HG02938 (cell line): ENCODE measurements at regions not wholly inside any gene's neighbourhood (a gene's known extent, or its start where the extent isn't known, plus 50 kb on each side); places are given as distances from the start of the nearest gene placed in this dataset.
"Not testable (repeated sequence)": the region's sequence is repeated elsewhere in the genome, so short reads cannot be mapped to it uniquely, and the experiment has no call there.

Source experiments
- ATAC-seq: cut with Tn5 transposase; IDR thresholded peaks from one replicate; pipeline ENCODE4 v1.9.1; 2021; ENCODE audit warnings: mild to moderate bottlenecking, moderate library complexity; ENCODE audit not compliant: unreplicated experiment

DNA sequence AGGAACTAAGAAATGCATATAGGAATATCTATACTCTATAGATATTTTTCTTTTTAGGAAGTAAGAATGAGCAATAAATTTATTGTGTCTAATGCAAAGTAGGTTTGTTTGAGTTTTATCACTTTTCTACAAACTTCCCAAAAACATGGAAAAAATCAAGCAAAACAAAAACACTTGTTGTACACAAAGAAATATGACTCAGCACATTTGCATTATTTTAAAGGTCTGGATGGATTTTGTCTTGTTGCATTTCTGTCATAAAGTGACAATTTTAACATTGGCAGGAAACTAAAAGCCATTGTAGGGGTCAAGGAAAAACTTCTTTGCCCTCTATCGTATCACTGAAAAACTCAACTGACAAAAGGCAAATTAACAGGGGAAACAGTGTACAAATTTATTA, 267.2 kb downstream of the PYDC2 start:
- no peak for ATAC-seq

DNA sequence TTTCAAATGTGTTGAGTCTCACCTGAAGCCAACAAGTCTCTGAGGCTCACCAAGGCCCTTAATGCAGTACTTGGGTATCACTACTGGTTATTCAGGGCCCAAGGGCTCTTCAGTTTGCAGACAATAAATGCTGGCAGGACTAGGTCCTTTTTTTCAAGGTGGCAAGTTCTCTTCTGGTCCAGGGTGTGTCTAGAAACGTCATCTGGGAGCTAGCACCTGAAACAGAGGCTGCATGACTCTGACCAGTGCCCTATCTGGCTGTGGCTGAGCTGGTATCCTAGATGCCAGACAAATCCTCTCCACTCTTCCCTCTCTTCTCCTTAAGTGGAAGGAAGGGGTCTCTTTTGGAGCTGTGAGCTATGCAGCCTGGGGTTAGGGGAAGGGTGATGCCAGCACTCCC, 276.8 kb downstream of the PYDC2 start:
- ATAC-seq: no peak

DNA sequence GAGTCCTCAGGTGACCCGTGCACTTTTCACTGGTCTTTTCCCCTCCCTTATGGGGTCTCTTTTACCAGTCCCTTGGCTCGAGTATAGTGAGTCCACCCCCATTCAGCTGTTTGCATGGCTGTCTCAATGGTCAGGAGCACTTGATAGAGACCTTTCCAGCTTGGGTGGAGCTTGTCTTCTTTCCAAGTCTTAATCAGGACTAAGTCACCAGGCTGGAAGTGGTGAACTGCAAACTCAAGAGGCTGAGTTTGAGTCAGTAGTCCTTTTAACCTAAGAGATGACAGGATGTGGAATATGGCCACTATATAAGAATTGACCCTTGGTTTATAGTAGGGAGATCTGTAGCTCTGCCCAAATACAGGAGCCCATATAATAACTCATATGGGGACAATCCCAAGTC, 279.7 kb downstream of the PYDC2 start:
- no peak for ATAC-seq

DNA sequence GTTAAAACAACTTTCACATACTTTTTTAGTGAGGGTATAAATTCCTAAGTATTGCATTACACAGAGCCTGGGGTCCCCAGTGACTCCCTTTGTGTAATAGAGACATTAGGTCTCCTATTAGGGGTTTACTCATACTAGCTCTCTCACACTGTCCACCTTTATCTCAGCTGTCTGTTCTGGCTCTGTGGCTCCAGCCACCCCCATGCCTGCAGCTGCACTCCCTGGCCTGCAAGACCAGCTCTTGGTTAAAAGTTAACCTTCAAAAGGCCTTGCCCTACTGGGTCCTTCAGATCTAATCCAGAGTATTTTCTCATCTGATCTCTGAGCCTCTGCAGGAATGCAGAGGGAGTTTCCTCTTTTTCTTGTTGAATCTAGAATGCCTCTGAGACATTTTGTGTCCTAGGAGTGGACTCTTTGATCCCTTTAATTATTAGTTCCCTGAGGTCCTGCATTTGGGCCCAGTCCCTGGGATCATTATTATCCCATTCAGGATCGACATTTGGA, 280.9 kb downstream of the PYDC2 start:
- not testable (repeated sequence) for ATAC-seq

DNA sequence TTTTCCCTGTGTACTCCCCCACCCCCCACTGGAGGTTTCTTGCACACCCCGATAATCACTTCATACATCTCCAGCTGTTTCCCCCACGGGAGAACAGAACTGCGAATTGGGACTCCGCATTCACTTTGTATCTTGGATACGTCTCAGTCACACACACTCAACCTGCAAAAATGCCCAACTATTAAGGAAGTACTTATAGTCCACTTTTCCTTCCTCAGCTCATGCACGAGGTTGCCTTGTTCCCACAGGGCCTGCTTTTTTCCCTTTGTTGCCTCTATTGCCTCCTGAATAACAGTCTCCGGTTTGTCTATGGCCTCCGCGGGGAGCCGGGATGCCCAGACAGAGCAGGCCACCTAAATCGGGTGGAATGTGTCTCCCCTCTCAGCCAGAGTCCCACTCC, 282.3 kb downstream of the PYDC2 start:
- ATAC-seq: no peak

DNA sequence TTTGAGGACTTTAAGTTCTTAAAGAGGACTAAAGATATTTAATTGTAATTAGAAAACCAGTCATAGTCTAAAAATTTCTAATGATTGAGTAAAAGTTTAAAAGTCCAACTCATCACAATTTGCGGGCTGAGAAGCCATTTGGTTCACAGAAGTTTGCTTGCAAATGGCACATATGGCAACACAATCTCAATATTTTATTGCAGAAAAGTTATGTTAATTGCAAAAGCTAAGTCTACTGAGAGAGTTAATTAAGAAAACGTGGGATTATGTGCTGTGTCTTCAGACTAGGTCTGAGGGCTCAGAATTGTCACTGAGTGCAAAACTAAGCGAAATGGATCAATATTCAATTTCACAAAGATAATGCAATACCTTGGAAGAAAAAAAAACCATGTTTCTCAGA, 289.7 kb downstream of the PYDC2 start:
- no peak for ATAC-seq

DNA sequence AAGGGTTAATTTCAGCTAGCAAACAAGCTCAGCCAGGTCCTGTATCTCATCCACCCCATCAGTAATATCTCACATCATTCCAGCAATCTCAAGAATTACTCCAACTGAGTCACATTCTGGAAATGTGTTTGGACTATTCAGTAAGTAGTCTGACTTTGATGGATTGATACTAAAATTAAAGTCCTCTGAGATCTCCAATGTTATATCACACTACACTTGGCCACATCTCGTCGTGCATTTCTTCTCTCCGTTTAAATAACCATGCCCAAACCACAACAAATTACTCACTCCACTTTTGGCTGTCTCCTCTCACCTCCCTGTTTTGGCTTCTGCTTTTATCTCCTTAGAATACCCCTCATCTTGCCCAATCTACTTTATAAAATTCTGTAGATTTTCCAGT, 292.2 kb downstream of the PYDC2 start:
- no peak for ATAC-seq

DNA sequence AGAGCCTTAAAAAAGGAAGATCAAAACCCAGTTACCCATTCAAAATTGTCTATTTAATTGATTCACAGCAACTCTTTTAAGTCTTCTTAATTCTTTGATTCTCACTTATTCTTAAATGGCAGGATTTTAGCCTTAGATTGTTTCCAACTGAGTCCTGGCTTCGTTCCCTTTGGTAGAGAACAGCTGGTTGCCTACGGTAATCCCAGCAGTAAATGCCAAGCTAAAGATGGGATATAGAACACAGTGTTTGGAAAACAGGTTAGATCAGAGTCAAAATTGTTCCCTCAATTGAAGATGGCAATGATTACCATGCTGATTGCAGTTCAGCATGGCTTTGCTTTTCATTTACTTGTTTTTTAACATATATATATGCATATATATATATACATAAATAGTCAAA, 300.9 kb downstream of the PYDC2 start:
- ATAC-seq: no peak

DNA sequence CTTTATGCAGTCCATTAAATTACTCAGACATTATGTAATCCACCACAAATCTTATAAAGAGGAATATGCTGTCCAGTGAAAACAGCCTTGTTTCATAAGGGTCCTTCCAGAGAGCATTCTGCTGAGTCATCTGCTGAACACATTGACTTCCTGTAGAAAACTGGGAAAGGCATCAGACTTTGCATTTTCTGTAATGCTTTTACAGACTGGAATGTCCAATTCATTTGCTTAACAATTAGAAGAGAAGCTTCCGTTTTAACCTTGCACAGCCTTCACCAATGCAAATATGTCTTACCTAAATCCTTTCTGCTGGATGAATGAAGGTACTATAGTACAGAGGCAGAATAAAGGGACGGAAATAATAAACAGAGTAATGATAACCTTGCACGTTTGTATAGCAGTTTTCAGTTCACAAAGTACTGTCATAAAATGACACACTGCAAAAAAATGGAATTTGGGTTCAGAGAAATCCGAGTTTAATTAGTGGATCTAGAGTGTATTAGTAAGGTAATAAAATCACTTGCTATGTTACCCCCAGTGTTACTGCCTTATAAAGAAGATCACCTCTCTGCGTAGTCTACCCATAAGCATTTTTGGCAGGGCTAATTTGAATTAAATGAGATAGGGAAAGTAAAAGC, 301.5 kb downstream of the PYDC2 start:
- ATAC-seq: no peak

DNA sequence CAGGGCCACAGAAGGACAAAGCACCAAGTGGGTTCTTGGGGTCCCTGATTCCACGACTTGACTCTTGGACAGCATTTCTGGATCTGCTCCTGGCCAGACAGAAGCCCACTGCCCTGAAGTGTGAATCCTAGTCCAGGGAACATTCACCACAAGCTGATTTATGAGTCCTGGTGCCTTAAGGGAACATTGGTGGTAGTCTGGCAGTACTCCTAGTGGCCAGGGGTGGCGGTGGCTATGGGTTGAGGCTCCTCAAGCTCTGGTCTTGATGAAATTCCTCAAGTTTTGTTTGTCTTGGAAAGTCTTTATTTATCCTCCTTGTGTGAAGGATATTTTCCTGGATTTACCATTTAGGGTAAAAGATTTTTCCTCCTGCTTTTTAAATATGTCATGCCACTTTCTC, 307.5 kb downstream of the PYDC2 start:
- no peak for ATAC-seq

DNA sequence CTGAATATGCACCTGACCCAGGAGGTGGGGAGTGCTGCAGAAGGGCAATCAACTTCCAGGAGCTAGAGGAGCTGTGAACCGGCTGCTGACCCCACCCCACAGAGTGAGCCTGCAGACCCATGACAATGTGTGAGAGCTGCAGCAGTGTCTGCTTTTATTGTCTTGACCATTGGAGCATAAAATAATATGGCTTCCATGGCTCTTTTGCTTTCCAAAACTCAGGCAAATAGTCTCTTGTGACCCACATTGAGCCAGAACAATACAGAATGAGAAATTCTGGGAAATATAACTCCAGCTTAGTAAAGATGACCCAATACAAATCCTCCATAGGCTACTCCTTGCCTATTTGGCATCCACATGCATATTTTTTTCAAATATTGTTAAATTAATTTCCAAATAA, 309.6 kb downstream of the PYDC2 start:
- no peak for ATAC-seq

DNA sequence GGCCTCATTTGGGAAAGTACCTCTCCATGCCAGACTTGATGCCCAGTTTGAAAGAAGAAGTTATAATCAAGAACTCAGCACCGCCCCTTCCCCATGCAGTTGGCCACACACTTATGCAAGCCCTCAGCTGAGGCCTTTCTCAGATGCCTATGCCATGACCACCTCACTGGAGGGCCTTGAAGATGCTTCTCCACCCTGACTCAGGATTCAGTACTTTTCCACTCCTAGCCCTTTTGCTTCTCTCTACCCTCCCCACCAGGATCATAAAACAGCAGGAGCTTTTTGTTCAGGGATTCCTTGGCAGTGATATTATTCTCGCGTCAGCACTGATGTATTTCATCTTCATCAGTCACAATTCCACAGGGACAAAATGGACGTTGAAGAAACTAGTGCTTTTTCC, 313.5 kb downstream of the PYDC2 start:
- no peak for ATAC-seq

DNA sequence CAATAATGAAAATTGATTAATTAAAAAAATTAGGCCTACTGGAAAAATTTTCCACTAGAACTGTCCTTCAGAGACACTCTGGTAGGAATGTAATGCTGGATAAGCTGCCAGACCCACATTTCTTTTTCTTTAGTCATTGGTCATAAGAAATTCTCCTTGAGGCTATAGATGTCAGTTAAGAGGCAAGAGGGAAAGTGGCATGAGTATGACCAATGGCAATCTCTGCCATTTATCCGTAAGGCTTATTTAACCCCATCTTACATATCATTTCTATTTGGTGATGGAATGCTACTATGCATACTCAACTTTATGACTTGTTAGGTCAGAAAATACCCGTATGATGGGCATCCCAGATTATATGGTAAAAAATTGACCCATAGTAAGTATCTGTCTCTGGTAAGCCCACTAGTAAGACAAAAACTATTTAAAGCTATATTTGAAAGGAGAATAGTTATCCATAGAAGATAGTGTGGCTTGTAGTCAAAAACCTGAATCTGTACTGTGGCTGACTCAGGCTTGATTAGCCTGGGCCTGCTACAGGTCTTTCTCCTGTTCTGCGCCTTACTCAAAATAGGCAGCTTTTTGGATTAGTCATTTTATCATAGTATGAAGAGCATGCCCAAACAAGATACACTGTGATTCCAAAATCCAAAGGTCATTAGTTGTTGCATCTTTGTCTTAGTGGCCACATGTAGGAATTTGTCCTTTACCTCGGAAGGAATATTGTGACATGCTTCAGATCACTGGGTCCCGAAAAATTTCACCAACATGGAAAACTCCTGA, 314.7 kb downstream of the PYDC2 start:
- no peak for ATAC-seq

DNA sequence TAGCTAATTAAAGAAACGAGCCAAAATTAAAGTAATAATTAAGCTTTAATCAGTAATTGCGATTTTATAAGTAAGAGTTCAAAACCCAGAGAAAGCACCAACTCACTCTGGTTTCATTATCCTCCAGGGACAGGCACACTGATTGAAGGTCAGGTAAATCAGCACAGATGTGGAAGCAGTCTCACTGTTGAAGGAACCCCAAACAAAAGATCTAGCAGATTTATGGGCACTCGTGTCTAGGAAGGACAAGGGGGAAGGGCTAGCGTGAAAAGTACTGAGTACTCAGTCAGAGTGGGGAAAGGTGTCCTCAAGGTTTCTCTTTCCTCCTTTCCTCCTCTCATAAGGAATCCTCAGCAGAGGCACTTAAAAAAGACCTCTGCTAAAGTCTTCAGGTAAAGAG, 320.1 kb downstream of the PYDC2 start:
- ATAC-seq: no peak

DNA sequence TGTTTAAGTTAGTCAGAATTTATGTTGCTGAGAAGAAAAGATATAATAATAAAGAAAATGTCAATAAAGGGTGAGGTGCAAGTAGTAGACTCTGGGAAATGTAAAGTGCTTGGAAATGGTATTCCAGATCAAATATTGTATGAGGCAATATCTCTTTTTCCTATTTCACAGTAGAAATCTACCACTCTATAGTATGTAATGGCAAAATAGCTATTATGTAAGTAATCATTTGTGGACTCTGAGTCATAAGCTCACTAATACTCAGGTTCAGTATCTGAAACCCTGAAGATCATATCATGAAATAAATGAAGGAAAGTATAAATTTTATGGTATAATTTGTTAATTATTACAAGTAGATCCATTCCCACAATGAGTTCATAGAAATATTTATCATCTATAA, 322.1 kb downstream of the PYDC2 start:
- no peak for ATAC-seq

DNA sequence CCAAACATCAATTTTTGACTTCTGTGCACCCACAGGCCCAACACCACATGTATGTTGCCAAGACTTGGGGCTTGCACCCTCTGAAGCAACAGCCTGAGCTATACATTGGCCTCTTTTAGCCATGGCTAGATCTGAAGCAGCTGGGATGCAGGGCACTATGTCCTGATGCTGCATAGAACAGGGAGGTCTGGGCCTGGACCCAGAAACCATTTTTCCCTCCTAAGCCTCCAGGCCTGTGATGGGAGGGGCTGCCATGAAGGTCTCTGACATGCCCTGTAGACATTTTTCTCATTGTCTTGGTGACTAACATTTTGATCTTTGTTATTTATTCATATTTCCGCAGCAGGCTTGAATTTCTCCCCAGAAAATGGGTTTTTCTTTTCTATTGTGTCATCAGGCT, 330.0 kb downstream of the PYDC2 start:
- ATAC-seq: no peak

DNA sequence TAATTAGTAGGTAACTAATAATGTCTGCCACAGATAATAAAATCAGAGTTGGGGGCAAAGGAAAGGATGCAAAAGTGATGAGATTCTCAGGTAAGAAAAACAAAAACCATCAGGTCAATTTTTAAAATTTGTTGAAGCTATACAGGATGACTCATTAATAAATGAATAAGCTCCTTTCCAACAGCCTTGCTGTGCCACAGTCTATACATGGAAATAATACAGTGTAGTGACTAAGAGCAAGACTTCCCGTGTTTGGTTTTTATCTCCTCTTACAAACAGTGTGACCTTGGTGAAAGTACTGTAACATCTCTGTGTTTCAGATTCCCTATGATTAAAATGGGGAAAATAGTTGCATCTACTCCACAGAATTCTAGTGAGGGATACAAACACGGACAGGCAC, 331.6 kb downstream of the PYDC2 start:
- no peak for ATAC-seq

DNA sequence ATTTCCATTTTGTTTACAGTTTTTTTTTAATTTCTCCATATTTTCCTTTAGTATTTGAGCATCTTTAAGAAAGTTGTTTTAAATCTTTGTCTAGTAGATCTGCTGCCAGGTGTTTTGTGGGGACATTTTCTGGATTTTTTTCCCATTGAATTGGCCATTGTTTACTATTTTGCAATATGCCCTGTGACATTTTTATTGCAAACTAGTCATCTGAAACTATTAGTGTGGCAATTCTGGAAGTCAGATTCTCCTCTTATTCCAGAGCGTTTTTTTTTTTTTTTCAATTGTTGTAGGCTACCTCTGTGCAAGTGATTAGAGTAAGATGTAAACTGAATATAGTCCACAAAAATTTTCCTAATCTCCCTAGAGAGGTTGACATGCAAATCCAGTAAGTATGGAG, 334.2 kb downstream of the PYDC2 start:
- no peak for ATAC-seq

DNA sequence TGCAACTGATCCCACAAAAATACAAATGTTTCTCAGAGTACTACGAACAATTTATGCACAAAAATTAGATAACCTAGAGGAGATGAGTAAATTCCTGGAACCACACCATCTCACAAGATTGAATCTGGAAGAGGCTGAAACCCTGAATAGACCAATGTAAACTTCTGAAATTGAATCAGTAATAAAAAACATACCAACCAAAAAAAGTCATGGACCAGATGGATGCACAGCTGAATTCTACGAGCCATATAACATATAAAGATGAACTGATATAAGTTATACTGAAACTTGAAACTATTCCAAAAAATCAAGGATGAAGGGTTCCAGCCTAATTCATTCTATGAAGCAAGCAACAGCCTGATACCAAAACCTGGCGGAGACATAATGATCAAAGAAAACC, 336.3 kb downstream of the PYDC2 start:
- ATAC-seq: no peak

DNA sequence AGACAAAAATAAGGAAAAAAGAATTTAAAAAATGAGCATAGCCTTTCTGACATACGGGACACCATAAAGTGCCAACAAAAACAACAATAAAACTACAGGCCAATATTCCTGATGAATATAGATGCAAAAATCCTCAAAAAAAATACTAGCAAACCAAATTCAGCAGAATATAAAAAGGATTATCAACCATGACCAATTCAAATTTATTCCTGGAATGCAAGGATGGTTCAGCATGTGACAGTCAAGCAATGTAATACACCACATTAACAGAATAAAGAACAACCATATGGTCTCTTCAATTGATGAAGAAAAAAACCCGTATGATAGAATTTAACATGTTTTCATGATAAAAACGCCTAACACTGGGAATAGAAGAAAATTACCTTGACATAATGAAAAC, 341.7 kb downstream of the PYDC2 start:
- no peak for ATAC-seq

DNA sequence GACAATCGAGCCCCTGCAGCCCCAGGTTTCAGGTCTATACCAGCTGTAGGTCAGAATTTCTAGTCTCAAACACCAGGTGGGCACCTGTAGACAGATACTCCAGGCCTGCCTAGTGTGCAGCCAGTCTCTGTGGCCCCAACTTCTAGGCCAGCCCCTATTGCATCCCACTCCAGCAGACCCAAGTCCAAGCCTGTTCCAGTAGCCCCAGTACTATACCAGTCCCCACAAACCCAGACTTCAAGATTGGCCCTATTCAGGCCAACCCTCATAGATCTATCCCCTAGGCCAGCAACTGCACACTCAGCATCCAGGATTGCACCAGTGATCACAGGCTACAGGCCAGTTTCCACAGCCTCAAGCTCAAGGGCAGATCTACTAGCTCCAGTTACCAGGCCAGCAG, 344.0 kb downstream of the PYDC2 start:
- no peak for ATAC-seq

DNA sequence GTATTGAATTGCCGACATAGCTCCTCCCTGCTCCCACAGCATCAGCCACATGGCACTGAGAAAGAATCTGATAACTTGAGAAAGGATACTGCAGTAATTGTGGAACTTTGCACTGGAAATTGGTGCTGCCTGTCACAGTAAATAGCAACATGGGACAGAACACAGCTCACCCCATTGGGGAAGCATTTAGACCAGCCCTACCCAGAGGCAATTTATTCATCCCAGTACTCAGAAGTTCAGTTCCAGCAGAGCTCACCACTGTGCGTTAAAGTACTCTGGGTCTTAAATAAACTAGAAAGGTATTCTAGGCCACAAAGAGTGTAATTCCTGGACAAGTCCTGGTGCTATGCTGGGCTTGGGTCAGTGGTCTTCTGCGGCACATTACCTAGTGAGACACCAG, 347.1 kb downstream of the PYDC2 start:
- ATAC-seq: no peak
